Kidney glomerular epithelial cell (primary cell): ENCODE measurements at regions not wholly inside any gene's neighbourhood (a gene's known extent, or its start where the extent isn't known, plus 50 kb on each side); places are given as distances from the start of the nearest gene placed in this dataset.
"Not testable (repeated sequence)": the region's sequence is repeated elsewhere in the genome, so short reads cannot be mapped to it uniquely, and the experiment has no call there.

Experiments
- DNase-seq: peaks from one replicate; lab custom pipeline; 2025; lab: John Stamatoyannopoulos, UW

GRCh38 chr4:9604031-9604892, 160.0 kb downstream of the DEFB131A start:
- peak; percentile 81 for DNase-seq

GRCh38 chr4:9604893-9605190, 160.6 kb downstream of the DEFB131A start:
- DNase-seq, result not testable (repeated sequence)

DNA sequence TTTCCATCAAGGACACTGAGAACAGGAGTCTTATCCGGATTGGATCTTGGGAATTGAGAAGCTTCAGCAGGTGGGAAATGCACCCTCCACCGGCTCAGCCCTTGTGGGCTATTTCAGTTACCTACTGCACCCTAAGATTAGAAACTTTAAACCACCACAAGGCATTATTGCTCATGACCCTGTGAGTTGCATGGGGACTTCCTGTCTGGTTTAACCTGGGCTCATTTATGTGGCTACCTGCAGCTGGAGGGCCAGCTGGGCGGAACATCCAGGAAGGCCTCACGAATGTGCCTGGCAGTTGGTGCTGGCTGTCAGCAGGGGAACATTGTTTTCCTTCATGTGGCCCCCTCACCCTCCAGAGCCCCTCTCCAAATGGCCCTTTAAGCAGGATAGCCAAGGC, 164.1 kb downstream of the DEFB131A start:
- no peak for DNase-seq

GRCh38 chr4:9610321-9610720, 166.1 kb downstream of the DEFB131A start:
- DNase-seq, result not testable (repeated sequence)

- no peak for DNase-seq
Measured at GRCh38 chr4:9611101-9611500, 166.9 kb downstream of the DEFB131A start.

DNA sequence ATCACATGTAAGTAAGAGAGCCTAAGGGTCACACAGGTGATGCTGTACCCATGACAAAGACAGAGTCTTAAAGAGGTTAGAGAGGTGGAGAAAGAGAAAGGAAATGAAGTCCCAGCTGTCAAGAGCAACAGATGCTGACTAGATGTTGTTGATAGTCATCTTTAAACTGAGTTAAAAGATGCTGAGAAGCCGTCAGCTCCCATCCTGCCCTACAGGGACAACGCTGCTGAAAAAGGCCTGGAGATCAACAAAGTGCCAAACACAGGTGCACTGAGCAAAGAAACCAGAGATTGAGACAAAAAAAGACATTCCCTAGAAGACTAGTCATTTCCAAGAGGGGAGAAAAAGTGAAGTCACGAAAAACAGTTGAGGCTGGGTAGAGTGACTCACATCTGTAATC, 145.0 kb upstream of the DRD5 start:
- not testable (repeated sequence) for DNase-seq

DNA sequence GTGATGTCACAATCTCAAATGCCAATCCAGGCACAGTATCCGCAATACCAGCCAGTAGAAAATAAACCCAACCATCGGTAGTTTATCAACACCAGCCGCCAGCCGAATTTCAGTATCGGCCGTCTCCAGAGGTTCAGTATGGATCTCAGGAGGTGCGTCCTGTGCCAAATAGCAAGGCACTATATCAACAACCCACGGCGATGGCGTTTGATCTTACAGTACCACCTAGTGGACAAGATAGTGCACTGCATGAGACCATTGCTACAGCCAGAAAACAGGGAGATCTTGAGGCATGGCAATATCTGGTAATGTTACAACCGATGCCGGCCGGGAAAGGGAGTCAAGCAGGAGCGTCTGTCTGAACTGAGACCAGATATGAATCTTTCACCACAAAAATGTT, 121.8 kb upstream of the DRD5 start:
- not testable (repeated sequence) for DNase-seq

GRCh38 chr4:9660955-9661354, 120.5 kb upstream of the DRD5 start:
- DNase-seq, result not testable (repeated sequence)

- DNase-seq, result not testable (repeated sequence)
Measured at GRCh38 chr4:9670725-9671124, 110.7 kb upstream of the DRD5 start.

GRCh38 chr4:9677357-9677756, 104.1 kb upstream of the DRD5 start:
- not testable (repeated sequence) for DNase-seq

DNA sequence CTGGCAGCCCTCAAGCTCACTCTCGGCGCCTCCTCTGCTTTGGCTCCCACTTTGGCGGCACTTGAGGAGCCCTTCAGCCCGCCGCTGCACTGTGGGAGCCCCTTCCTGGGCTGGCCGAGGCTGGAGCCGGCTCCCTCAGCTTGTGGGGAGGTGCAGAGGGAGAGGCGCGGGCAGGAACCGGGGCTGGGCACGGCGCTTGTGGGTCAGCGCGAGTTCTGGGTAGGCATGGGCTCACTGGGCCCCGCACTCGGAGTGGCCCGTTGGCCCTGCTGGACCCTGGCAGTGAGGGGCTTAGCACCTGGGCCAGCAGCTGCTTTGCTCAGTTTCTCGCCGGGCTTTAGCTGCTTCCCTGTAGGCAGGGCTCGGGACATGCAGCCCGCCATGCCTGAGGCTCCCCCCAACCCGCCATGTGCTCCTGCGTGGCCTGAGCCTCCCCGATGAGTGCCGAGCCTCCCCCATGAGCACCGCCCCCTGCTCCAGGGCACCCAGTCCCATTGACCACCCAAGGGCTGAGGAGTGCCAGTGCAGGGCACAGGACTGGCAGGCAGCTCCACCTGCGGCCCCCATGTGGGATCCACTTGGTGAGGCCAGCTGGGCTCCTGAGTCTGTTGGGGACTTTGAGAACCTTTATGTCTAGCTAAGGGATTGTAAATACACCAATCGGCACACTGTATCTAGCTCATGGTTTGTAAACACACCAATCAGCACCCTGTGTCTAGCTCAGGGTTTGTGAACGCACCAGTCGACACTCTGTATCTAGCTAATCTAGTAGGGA, 101.5 kb upstream of the DRD5 start:
- DNase-seq, result no peak

- DNase-seq, result not testable (repeated sequence)
Measured at GRCh38 chr4:9683174-9683573, 98.3 kb upstream of the DRD5 start.

GRCh38 chr4:9685016-9685415, 96.4 kb upstream of the DRD5 start:
- not testable (repeated sequence) for DNase-seq

DNA sequence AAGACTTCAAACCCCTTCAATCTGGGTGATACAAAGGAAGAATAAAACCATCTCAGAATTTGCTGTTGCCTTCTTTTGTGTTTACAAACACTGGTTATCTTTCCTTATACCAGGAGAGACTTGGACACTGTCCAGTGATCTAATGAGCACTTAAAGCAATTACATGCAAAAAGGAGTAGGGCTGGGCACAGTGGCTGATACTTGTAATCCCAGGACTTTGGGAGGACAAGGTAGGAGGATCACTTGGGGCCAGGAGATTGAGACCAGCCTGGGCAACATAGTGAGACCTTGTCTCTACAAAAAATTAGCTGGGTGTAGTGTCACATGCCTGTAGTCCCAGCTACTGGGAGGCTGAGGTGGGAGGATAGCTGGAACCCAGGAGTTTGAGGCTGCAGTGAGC, 95.7 kb upstream of the DRD5 start:
- DNase-seq, result no peak

GRCh38 chr4:9690636-9691237, 90.7 kb upstream of the DRD5 start:
- DNase-seq, result not testable (repeated sequence)

- peak; percentile 73 for DNase-seq
Measured at GRCh38 chr4:9691238-9692065, 90.0 kb upstream of the DRD5 start.

GRCh38 chr4:9692791-9693491, 88.5 kb upstream of the DRD5 start:
- not testable (repeated sequence) for DNase-seq

- not testable (repeated sequence) for DNase-seq
Measured at GRCh38 chr4:9694403-9694802, 87.0 kb upstream of the DRD5 start.

DNA sequence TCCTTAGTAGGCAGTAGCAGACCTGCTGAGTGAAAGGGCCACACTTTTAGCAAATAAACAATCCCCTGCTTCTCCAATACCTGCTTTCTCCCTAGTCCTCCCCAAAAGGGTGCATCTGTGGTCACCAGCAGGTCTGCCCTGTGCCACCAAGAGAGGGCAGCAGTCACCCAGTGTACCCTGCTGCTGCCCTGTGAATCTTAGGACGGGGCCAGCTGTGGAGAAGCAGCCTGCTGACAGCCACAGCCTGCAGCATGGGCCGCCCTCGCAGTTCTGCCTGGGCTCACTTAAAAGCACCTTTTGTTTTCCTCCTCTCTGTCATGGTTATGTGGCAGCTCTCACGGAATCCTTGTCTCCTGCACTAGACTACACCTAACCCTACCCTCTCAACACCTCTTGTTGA, 85.4 kb upstream of the DRD5 start:
- DNase-seq, result not testable (repeated sequence)

DNA sequence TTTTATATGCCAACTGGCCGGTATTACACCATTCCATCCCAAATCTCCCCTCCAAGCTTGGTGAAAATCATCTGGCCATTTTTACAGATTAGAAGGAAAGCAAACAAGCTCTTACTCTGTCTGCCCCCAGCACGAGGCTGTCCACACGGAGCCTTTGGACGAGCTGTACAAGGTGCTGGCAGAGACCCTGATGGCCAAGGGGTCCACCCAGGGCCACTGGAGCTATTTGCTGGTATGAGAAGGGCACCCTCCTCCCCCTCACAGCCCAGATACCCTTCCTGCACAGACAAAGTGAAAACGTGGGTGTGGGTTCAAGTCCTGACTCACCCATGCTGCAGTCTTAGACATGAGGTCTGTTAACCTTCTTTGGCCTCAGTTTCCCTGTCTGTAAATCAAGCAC, 84.9 kb upstream of the DRD5 start:
- DNase-seq, result not testable (repeated sequence)

DNA sequence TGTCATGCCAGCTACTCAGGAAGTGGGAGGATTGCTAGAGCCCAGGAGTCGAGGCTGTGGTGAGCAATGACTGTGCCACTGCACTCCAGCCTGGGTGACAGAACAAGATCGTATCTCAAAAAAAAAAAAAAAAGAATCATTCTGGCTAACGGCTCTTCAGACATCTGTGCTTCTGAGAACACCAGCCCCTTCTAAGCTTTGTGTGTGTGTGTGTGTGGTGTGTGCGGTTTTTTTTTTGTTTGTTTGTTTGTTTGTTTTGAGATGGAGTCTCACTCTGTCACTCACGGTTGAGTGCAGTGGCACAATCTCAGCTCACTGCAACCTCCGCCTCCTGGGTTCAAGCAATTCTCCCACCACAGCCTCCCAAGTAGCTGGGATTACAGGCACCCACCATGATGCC, 79.4 kb upstream of the DRD5 start:
- DNase-seq, result not testable (repeated sequence)
